ENCODE measurements at regions not wholly inside any gene's neighbourhood (a gene's known extent, or its start where the extent isn't known, plus 50 kb on each side); places are given as distances from the start of the nearest gene placed in this dataset.

- TF ChIP-seq ZBTB7A (IDR thresholded peaks at IDR 0.05; ENCODE audit: low read depth) (no peak), REST (IDR thresholded peaks at IDR 0.05; ENCODE audit: low read depth) (no peak), YY1 (IDR thresholded peaks at IDR 0.05; ENCODE audit: low read depth) (no peak), CREB1 (IDR thresholded peaks at IDR 0.05; ENCODE audit: low read depth) (no peak), TAF1 (IDR thresholded peaks at IDR 0.05; ENCODE audit: low read depth) (no peak), FOXM1 (IDR thresholded peaks at IDR 0.05; ENCODE audit: borderline replicate concordance, low read depth) (no peak), TEAD4 (IDR thresholded peaks at IDR 0.05) (no peak), CEBPB (IDR thresholded peaks at IDR 0.05) (no peak), NFIC (IDR thresholded peaks at IDR 0.05) (no peak)
Measured at GRCh38 chr17:77802811-77803220, 155.7 kb upstream of the TNRC6C start.

GRCh38 chr17:77803726-77804125 is 154.8 kb upstream of the TNRC6C start:
- no peak for TF ChIP-seq TAF1 (IDR thresholded peaks at IDR 0.05; ENCODE audit: low read depth)
- no peak for TF ChIP-seq ZBTB7A (IDR thresholded peaks at IDR 0.05; ENCODE audit: low read depth)
- TF ChIP-seq TCF12 (IDR thresholded peaks at IDR 0.05; ENCODE audit: low read depth) = no peak
- no peak for TF ChIP-seq TEAD4 (IDR thresholded peaks at IDR 0.05)

GRCh38 chr17:77804796-77805426 is 153.6 kb upstream of the TNRC6C start:
- TF ChIP-seq REST (IDR thresholded peaks at IDR 0.05; ENCODE audit: low read depth) = no peak
- no peak for TF ChIP-seq CEBPB (IDR thresholded peaks at IDR 0.05)
- TF ChIP-seq TCF12 (IDR thresholded peaks at IDR 0.05; ENCODE audit: low read depth) = no peak
- TF ChIP-seq TEAD4 (IDR thresholded peaks at IDR 0.05) = no peak
- no peak for TF ChIP-seq ZBTB7A (IDR thresholded peaks at IDR 0.05; ENCODE audit: low read depth)
- no peak for TF ChIP-seq EP300 (IDR thresholded peaks at IDR 0.05; ENCODE audit: borderline replicate concordance)
- TF ChIP-seq TAF1 (IDR thresholded peaks at IDR 0.05; ENCODE audit: low read depth) = no peak
- TF ChIP-seq MAX (IDR thresholded peaks at IDR 0.05) = no peak
- TF ChIP-seq RAD21 (IDR thresholded peaks at IDR 0.05; ENCODE audit: low read depth) = no peak
- no peak for TF ChIP-seq FOXM1 (IDR thresholded peaks at IDR 0.05; ENCODE audit: borderline replicate concordance, low read depth)

- TF ChIP-seq YY1 (IDR thresholded peaks at IDR 0.05; ENCODE audit: low read depth) (no peak), FOXM1 (IDR thresholded peaks at IDR 0.05; ENCODE audit: borderline replicate concordance, low read depth) (no peak), EGR1 (IDR thresholded peaks at IDR 0.05) (no peak), TEAD4 (IDR thresholded peaks at IDR 0.05) (no peak), TCF12 (IDR thresholded peaks at IDR 0.05; ENCODE audit: low read depth) (no peak), USF1 (IDR thresholded peaks at IDR 0.05) (no peak), CREB1 (IDR thresholded peaks at IDR 0.05; ENCODE audit: low read depth) (no peak)
Measured at GRCh38 chr17:77807051-77807745, 151.3 kb upstream of the TNRC6C start.

GRCh38 chr17:77807746-77808441 is 150.6 kb upstream of the TNRC6C start:
- no peak for TF ChIP-seq ZBTB7A (IDR thresholded peaks at IDR 0.05; ENCODE audit: low read depth)
- no peak for TF ChIP-seq YY1 (IDR thresholded peaks at IDR 0.05; ENCODE audit: low read depth)
- TF ChIP-seq NFIC (IDR thresholded peaks at IDR 0.05) = no peak
- no peak for TF ChIP-seq FOXM1 (IDR thresholded peaks at IDR 0.05; ENCODE audit: borderline replicate concordance, low read depth)
- no peak for TF ChIP-seq REST (IDR thresholded peaks at IDR 0.05; ENCODE audit: low read depth)
- no peak for TF ChIP-seq MAX (IDR thresholded peaks at IDR 0.05)
- TF ChIP-seq TEAD4 (IDR thresholded peaks at IDR 0.05) = no peak
- TF ChIP-seq EGR1 (IDR thresholded peaks at IDR 0.05) = no peak
- no peak for TF ChIP-seq TCF12 (IDR thresholded peaks at IDR 0.05; ENCODE audit: low read depth)
- TF ChIP-seq CREB1 (IDR thresholded peaks at IDR 0.05; ENCODE audit: low read depth) = no peak
- no peak for TF ChIP-seq CEBPB (IDR thresholded peaks at IDR 0.05)
- no peak for TF ChIP-seq RAD21 (IDR thresholded peaks at IDR 0.05; ENCODE audit: low read depth)
- no peak for TF ChIP-seq TAF1 (IDR thresholded peaks at IDR 0.05; ENCODE audit: low read depth)
- no peak for TF ChIP-seq USF1 (IDR thresholded peaks at IDR 0.05)
- no peak for TF ChIP-seq EP300 (IDR thresholded peaks at IDR 0.05; ENCODE audit: borderline replicate concordance)

Data from Ishikawa (cell line).